ENCODE measurements at regions not wholly inside any gene's neighbourhood (a gene's known extent, or its start where the extent isn't known, plus 50 kb on each side); places are given as distances from the start of the nearest gene placed in this dataset.

DNA sequence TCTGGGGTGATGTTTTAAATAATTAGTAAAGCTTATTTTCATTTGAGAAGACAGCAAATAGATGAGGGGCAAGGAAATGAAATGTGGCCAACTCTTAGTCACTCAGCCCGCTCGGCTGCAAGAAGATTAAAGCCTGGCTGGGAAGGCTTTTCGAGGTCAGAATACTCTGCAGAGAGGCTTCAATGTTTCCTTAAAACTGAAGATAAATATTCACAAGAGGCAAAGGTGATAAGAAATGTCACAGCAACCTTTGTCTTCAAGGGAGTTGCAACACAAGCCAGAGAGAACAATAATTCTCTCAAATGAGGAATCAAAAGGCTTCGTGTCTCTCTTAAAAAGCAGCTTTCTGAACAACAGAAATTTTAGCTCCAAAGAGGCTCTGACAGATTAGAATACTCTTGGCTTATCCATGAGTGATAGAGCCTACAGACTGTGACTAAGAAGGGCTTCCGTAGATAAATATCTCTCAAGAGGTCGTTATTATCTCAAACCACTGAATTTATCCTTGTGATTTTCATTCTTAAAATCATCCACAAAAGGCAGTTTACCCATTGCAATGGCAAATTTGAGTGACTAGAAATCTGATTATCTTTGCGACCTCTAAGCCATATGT lies 92.5 kb downstream of the KLF6 start:
- no peak for DNase-seq

DNA sequence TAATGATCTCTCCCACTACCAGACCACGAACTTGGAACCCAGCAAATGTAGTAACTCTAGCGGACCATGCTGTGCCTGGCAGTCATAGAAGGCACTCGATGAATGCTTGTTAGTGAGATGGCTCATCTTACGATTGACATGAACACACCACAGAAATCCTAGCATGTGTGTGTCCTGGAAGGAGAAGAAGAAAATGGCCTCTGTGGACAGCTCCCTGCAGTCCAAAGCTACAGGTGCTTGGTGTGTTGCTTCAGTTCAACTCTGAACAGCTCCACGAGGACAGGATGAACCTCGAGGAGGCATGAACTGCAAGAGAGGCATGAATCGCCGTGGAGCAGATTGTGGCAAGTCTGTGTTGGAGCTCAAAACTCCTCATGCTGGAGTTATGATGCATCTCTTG lies 93.5 kb downstream of the KLF6 start:
- no peak for DNase-seq

DNA sequence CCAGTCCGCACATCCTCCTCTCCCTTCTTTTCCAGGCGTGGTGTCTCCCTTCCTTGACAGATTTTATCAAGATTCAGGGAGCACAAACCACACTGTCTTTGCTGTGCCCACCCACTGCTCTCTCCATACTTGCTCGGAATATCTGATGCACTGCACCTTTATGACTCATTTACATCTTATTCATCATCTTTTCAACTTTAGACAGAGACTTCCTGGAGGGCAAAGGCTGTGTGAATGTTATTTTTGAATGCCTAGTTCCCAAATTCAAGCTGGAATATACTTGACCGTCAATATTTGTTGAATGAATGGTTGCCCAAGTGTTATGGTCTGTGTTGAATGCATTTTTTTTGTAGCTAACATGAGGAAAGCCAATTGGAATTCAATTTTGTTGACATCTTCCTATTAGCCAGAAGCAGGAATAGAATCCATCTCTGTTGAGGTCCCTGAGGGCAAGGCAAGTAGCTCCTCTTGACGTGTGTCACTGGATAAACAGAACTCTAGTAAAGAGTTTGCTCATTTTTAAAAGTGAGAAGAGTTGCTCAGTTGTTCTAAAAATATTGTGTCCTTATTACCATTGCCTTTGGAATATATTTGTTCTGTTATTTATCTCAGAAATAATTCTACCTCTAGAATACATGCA lies 95.0 kb downstream of the KLF6 start:
- no peak for DNase-seq

DNA sequence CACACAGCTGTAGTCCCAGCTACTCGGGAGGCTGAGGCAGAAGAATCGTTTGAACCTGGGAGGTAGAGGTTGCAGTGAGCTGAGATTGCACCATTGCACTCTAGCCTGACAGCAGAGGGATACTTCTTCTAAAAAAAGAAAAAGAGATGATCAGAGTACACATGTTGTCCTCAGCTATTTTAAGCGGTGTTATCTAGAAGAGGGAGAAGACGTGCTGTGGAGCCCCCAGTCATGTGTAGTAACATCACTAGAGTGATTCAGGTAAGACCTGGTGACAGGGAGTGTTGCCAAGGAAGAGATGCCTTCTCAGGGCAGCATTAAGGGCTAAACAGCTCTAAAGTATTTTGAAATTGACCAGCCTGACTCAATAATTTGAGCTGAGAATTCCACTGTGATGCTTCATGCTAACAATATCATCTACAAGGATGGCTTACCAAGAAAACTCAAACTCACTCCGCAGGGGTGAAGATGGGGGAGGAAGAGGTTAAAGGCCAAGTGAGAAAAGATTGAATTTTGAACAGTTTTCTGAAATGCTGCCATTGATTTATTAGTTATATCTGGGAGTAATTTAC lies 97.4 kb downstream of the KLF6 start:
- DNase-seq, result no peak

DNA sequence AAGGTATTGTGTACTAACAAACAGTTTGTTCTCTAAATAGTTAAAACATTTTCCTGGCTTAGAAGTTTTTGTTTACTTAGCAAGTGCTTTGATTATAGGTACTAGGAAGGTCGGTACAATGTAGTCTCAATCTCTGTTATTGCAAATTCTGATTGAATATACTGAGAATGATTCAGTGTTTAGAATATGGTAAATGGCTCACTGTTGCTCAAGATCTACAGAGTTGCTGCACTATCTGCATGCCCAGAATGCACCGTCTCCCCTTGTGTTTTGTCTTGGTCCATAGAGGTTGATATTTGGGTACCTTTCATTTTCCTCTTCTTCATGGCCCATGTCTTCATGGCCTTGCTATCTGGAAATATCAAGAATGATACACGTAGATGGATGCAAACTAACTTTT lies 99.6 kb downstream of the KLF6 start:
- DNase-seq, result no peak

DNA sequence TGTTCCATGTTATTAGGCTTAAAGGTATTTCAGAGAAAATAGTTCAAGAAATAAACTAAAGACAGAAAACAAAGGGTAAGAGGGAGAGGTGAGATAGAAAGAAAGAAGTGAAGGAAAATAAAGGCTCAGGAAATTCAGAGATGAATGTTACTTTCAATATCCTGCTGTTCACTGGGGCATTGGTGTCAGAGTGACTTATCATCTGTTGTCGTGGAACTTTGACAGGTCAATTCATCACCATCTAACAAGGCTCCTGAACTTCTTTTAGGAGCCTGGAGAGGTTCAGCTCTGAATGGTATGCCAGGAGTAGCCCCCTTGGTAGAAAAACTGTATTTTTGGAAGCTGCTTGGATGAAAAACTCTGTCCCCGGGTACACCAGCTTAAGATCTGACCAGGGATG lies 100.1 kb downstream of the KLF6 start:
- no peak for DNase-seq

DNA sequence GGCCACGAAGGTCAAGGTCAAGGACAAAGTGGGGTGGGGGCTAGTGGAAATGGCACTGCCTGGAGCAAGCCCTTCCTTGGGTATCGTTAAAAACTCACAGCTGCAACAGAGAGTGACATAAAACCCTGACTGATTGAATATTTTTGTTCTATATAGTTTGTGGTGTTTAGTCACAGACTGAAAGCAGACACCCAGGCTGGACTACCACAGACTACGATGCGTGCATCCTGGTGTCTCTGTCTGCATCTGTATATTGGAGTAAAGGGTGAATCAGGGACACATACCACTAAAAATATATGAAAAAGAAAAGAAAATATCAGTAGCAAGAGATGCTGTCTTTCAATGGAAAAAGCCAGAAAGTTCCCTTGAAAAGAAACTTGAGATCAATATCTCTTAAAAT lies 101.4 kb downstream of the KLF6 start:
- no peak for DNase-seq

DNA sequence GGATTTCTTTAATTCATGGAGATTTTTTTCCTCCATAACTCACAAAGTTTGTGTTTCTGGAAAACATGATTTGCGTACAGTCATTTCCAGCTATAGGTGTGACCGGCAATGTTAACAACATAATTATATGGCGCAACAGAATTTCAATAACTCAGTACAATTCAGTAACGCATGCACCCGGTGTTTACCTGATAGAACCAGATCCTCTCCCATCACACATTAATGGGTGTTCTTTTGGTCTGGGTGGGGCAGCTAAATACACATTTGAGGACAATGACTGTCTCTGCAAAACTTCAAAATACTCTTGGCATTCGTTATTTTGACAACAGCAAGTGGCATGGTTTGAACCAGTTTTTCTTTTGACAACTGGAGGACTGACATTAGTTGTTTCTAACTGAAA lies 102.3 kb downstream of the KLF6 start:
- DNase-seq, result no peak

DNA sequence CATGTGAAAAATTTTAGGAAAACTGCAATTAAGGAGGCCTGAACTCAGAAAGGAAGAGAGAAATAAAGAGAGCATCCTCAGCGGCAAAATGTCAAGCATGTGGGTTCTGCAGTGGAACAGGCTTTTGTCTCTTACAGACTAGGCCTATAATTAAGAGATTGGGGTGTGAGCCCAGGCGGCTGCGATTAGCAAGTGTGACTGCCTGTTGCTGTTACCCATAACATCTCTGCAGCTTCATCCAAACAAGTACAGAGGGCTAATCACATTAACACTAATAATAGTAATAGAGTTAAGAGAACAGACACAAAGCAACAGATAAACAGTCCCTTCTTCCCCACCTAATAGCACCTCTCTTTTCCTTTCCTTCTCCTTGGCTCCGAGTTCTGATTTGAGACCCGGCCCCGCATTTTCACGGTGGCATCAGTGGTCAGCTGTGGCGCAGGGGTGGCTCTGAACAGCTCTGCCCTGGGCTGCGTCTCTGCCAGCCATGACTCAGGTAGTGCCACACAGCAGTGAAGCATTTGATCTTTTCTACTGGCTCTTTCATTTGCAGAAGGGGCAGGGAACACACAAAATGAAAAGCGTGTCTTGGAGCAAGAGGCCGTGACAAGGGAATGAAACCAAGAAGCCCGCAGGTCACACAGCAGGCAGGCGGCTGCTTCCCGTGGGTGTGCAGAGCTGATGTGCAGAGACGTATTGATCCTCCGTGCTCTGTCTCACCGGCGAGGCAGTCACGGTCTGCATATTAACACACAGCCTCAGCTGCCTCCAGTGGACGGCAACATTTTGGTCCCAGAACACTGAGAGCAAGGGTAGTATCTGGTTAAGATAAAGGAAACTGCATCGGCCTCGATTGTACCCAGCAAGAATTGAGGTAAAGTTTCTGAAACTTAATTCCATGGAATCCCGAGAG lies 103.1 kb downstream of the KLF6 start:
- DNase-seq, result peak in 3 of 51 donors; percentile 2 to 6 (median 3)

DNA sequence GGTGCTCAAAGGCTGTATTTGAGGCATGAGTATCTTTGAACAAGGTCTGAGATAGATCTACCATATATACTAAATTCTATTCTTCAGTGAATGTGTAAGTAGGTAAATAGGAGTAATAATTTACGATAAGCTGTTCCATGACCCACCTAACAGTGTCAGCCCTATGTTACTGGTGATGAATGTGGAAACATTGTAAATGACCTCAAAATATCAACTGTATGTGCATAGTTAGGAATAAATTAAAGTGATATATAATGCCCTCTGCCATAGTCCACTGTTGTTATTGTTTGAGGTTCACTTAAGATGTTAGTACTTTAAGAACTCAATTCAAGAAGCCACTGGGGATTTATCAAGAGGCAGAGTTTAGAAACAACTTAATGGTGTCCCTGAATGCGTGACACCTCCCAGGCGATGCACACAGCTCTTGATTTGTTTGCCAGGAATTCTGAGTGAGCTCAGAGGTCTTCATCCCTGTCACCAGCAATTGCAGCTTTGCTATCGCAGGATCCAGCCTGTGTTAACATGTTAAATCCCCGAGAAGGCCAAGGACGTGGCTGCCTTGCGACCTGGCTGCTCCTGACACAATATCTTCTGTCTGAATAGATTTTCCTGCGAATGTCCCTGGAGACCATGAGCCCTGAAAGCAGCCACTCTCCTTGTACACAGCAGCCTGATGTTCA lies 104.9 kb downstream of the KLF6 start:
- no peak for DNase-seq

DNA sequence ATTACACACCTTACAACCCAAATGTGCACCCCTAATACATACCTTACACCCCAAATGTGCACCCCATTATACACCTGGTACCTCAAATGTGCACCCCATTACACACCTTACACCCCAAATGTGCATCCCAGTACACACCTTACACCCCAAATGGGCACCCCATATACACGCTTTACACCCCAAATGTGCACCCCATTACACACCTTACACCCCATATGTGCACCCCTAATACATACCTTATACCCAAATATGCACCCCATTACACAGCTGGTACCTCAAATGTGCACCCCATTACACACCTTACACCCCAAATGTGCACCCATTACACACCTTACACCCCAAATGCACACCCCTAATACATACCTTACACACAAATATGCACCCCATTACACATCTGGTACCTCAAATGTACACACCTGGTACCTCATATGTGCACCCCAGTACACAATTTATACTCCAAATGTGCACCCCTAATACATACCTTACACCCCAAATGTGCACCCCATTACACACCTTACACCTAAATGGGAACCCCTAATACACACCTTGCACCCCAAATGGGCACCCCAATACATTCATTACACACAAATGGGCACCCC lies 106.3 kb downstream of the KLF6 start:
- no peak for DNase-seq

DNA sequence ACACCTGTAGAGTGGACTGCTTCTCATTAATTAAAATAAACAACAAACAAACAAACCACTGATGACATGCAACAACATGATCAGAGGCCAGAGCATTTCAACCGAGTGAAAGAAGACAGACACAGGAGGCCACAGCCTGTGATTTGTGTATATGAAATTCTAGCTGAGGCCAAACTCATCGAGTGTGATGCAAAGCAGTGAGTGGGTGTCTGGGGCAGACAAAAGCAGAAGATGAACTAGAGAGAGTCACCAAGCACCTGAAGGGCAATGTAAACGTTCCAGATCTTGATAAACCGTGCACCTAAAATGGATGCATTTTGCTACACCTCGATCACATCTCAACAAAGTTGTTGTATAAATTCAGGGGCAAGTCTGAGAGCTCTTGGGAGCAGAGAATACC lies 108.4 kb downstream of the KLF6 start:
- no peak for DNase-seq

DNA sequence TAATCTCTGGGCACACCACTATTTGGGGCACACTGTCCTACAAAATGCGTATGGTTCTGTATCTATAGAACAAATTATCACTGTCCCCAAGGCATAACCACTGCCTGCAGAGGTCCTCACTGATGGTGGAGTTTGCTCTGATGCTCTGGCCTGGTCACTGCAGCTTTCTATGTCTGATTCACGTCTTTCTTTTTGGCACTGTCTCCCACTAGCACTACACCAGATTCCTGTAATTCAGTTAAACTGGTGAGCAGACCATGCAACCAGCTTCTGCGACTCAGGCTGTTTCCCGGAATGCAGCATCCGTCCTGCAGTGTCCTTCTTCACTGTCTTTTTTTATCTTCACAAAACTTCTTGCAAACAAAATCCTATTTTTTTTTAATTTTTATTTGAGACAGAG lies 112.8 kb downstream of the KLF6 start:
- DNase-seq, result no peak

DNA sequence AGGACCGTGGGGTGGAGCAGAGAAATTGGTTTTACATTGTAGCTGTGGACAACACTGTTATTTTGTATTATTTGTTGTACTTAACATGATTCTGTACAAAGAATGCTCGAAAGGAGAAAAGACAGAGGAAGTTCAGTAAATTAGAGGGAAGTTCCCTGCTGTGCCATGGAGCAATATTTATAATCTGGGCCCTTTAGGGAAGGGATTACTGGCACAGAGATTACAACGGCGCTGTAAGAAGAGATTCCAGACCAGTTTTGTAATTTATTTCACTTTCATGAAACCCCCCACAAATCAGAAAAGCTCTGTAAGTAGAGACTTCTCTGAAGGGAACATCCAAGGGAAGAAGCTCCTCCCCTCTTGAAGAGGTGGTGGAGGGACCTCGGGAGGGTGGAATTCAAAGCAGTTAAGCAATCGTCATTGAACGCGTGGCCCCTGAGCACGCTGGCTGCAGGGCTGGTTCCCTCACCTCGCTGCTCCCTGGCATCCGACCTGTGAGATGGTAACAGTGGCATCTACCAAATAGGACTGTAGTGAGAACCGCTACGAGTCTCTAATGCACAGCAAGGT lies 113.5 kb downstream of the KLF6 start:
- DNase-seq, result no peak

DNA sequence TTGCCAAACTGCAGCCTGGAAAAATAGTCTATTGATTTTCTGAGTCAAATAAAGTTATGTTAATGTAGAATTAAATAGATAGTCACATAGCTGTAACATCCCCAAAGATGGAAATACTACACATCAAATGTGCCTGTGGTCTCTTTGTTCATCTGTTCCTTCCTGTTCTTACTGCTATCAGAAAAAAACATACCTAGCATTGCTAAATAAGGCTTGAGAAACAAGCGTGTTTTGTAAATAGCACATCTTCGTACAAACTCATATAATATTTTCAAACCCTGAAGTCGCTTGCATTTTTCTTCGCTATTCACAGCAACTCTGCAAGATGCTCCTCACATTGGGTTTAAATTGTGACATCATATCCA lies 116.1 kb downstream of the KLF6 start:
- no peak for DNase-seq

DNA sequence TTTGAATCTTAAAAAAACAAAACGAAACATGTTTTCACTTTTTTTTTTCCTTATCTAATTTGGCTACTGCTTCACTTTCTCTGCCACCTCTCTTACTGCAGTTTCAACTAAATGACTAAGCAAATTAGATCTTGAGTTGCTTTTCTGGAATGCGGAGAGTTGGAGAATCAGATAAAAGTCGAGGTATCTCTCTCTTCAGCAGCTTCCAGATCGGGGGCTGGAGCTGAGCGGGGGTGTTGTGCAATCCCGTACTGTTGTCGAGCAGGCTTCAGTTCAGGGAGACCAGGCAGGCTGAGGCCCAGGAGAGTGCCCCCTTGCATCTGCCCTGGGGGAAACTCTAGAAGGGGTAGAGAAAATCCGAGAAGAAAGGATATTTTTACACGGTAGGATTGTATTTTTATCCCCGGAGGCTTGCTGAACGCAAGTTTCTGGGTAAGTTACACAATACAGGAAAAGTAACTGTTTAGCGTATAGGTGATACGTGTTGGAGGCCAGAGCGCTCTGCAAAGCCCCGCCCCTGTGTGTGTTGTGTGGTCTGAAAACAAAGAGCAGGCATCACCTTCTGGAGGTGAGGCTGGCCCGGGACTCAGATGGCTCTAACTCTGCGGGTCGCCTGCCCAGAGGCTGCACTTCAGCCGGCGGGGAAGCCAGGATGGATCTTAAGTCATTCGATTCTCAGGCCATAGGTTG lies 116.6 kb downstream of the KLF6 start:
- DNase-seq, result peak in 1 of 51 donors; percentile 5

DNA sequence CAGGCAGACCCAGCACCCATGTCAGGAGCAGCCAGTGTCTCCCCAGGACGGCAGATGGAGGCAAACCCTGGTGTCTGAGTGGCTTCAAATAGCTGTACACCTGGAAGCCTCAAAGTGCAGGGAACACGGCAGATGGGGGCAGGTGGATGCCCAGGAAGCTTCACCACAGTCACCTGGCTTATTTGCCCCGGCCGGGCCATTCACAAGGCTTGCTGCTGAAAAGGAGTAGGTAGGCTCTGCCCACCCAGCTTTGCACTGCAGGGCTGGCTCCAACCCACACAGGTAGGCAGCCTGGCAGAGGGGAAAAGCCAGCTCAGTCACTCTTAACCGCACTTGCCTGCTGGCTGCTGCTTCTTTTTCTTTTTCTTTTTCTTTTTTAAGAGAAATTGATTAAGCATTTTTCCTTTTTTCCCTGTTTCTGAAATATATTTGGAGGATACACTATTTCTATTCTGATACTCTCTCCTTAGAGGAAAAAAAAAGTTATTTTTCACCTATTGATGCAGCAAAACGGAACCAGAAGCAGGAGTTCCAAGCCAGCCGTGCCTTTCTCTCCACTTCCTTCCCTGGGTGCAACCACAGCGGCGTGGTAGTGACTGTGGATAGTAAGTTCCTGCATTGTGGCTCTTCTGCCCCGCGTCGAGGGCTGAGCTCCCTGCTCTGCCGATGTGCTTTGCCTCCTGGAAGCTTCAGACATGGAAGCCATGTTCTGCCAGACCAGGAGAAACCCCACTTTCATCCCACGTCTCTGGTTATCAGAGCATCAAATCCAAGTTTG lies 118.3 kb downstream of the KLF6 start:
- DNase-seq, result peak in 1 of 51 donors; percentile 3

DNA sequence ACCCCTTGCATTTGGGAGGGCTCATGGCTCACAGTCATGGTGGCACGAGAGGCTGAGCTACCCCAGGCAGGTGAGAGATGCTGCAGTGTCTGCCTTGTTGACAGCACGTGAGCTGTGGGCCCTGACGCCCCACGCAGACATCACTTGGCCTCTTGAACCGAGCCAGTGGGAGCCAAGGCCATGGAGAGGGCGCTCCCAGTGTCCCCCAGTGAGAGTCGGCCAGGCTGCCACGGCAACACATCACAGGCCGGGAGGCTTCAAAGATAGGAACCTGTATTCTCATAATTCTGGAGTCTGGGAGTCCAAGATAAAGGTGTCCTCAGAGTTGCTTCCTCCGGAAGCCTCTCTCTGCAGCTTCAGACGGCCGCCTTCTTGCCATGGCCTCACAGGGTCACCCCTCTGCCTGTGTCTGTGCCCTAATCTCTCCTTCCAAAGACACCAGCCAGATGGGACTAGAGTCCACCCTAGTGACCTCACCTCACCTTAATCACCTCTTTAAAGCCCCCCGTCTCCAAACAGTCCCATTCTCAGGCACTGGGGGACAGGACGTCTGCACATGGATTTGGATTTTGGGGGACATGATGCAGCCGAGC lies 119.6 kb downstream of the KLF6 start:
- no peak for DNase-seq

DNA sequence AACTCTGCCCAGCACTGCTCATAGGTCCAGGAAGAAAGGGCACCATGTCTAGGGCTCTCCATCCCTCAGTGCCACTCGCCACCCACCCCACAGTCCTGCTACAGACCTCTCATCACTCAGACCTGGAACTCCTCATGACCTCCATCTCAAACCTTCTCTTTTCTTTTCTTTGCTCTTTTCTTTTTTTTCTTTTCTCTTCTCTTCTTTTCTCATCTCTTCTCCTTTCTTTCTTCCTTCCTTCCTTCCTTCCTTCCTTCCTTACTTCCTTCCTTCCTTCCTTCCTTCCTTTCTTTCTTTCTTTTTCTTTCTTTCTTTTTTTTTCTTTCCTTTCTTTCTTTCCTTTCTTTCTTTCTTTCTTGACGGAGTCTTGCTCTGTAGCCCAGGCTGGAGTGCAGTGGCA lies 122.2 kb downstream of the KLF6 start:
- DNase-seq, result no peak

All from hypothalamus (tissue), 51 donors.